Memory B cell (primary cell): ENCODE measurements at regions not wholly inside any gene's neighbourhood (a gene's known extent, or its start where the extent isn't known, plus 50 kb on each side); places are given as distances from the start of the nearest gene placed in this dataset.
"Not testable (repeated sequence)": the region's sequence is repeated elsewhere in the genome, so short reads cannot be mapped to it uniquely, and the experiment has no call there.

Experiments used
- ATAC-seq: fragments of 150-1000 bp; cut with Tn5 transposase; 2 replicates; pipeline ENCODE4 v1.10.0; 2021; ENCODE audit warnings: low read depth, mild to moderate bottlenecking, moderate library complexity
- DNase-seq, 2 donors: peaks; one replicate each; pipeline ENCODE4 v3.0.0; 2022; ENCODE audit warnings: low spot score in 2 of 2
- H3K27ac Mint-ChIP-seq: one replicate; pipeline ENCODE4 v1.8.0; 2022; ENCODE audit warnings: mild to moderate bottlenecking, moderate library complexity, mixed read lengths
- H3K27me3 Mint-ChIP-seq: one replicate; pipeline ENCODE4 v1.8.0; 2022; ENCODE audit warnings: mixed read lengths
- H3K36me3 Mint-ChIP-seq: one replicate; pipeline ENCODE4 v1.8.0; 2022; ENCODE audit warnings: mild to moderate bottlenecking, mixed read lengths
- H3K4me1 Mint-ChIP-seq: one replicate; pipeline ENCODE4 v1.8.0; 2022; ENCODE audit warnings: mixed read lengths
- H3K4me3 Mint-ChIP-seq: one replicate; pipeline ENCODE4 v1.8.0; 2022; ENCODE audit warnings: mild to moderate bottlenecking, moderate library complexity, mixed read lengths
- H3K9me3 Mint-ChIP-seq: one replicate; pipeline ENCODE4 v1.8.0; 2022; ENCODE audit warnings: mixed read lengths

GRCh38 chr1:234818040-234818387 lies 208.0 kb upstream of the IRF2BP2 start:
- H3K27me3 Mint-ChIP-seq, H3K4me3 Mint-ChIP-seq, H3K36me3 Mint-ChIP-seq, H3K4me1 Mint-ChIP-seq, H3K27ac Mint-ChIP-seq, ATAC-seq, DNase-seq, H3K9me3 Mint-ChIP-seq: not testable (repeated sequence)

- not testable (repeated sequence) for H3K27me3 Mint-ChIP-seq, H3K4me3 Mint-ChIP-seq, H3K36me3 Mint-ChIP-seq, H3K4me1 Mint-ChIP-seq, H3K27ac Mint-ChIP-seq, ATAC-seq, DNase-seq, H3K9me3 Mint-ChIP-seq
Observed at GRCh38 chr1:234817313-234818039, 207.5 kb upstream of the IRF2BP2 start.

DNA sequence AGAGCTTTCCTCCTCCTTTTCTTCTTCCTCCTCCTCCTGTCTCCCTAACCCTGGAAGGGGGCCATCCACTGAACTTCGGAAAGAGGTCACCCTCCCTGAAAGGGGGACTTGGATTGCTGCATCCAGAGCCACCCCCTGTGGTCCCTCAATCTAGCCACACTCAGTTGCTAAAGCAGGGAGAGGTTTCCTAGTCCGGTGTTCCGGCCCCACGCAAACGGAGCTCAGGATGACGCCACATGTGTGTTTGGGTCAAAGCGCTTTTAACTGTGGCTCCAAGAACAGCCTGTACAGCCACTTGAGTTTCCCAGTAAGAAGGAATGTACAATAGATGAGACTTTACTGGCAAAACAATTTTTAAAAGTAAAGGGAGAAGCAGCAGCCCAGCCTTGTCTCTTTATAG lies 206.9 kb upstream of the IRF2BP2 start:
- H3K9me3 Mint-ChIP-seq, H3K4me1 Mint-ChIP-seq: not testable (repeated sequence)

GRCh38 chr1:234816186-234816851 lies 206.3 kb upstream of the IRF2BP2 start:
- not testable (repeated sequence) for DNase-seq

More for the DNA sequence above, 206.9 kb upstream of the IRF2BP2 start:
- H3K4me3 Mint-ChIP-seq, H3K36me3 Mint-ChIP-seq, H3K27ac Mint-ChIP-seq, ATAC-seq, H3K27me3 Mint-ChIP-seq, DNase-seq: not testable (repeated sequence)

DNA sequence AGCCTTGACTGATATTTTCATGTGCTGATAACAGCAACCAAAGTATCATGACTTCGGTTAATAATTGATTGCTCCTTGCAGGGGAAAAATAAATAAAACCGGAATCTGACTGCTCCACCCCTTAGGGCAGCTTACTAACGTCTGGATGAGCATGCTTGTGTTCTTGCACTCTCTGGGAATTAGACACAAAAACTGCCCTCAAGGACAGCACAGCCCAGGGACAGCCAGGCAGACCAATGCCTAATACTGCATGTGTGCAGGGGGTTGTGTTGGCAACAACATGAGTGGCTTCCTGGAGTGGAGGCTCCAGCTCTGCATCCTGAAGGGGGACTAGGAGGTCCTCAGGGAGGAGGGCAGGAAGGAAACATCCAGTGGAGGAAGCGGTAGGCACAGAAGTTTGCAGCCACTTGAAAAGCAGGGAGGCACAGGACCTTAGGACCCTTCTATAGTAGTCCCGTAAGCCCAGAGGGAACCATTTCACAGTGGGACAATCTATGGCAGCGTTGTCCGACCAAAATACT lies 205.4 kb upstream of the IRF2BP2 start:
- not testable (repeated sequence) for H3K27me3 Mint-ChIP-seq, DNase-seq, H3K4me3 Mint-ChIP-seq, H3K4me1 Mint-ChIP-seq, H3K9me3 Mint-ChIP-seq, H3K36me3 Mint-ChIP-seq, H3K27ac Mint-ChIP-seq, ATAC-seq

More at GRCh38 chr1:234816186-234816851, 206.3 kb upstream of the IRF2BP2 start:
- not testable (repeated sequence) for H3K27me3 Mint-ChIP-seq, H3K36me3 Mint-ChIP-seq, H3K9me3 Mint-ChIP-seq, H3K27ac Mint-ChIP-seq, H3K4me3 Mint-ChIP-seq, H3K4me1 Mint-ChIP-seq, ATAC-seq

GRCh38 chr1:234814235-234814634 lies 204.3 kb upstream of the IRF2BP2 start:
- H3K4me1 Mint-ChIP-seq, H3K36me3 Mint-ChIP-seq, DNase-seq, ATAC-seq, H3K27ac Mint-ChIP-seq, H3K4me3 Mint-ChIP-seq, H3K9me3 Mint-ChIP-seq, H3K27me3 Mint-ChIP-seq: not testable (repeated sequence)

- not testable (repeated sequence) for ATAC-seq, H3K4me1 Mint-ChIP-seq, H3K9me3 Mint-ChIP-seq, DNase-seq, H3K36me3 Mint-ChIP-seq, H3K4me3 Mint-ChIP-seq, H3K27ac Mint-ChIP-seq, H3K27me3 Mint-ChIP-seq
Observed at GRCh38 chr1:234811824-234812223, 201.8 kb upstream of the IRF2BP2 start.

DNA sequence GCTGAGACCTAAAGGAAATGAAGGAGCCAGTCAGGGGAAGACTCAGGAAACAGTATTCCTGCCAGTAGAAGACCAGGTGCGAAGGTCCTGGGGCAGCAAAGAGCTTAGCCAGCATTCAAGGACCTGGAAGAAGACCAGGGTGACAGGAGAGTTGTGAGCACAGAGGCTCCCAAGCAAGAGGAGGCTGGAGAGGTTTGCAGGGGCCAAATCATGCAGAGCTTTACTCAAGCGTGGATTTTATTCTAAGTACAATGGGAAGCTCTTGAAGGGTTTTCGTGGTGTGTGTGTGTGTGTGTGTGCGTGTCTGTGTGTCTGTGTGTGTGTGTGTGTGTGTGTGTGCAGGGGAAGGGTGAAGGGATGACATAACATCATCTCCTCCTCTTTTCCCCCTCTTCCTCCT lies 200.7 kb upstream of the IRF2BP2 start:
- ATAC-seq, DNase-seq, H3K27ac Mint-ChIP-seq, H3K36me3 Mint-ChIP-seq, H3K4me3 Mint-ChIP-seq, H3K9me3 Mint-ChIP-seq, H3K27me3 Mint-ChIP-seq, H3K4me1 Mint-ChIP-seq: not testable (repeated sequence)

- not testable (repeated sequence) for H3K27ac Mint-ChIP-seq
Observed at GRCh38 chr1:234809854-234810245, 199.9 kb upstream of the IRF2BP2 start.

DNA sequence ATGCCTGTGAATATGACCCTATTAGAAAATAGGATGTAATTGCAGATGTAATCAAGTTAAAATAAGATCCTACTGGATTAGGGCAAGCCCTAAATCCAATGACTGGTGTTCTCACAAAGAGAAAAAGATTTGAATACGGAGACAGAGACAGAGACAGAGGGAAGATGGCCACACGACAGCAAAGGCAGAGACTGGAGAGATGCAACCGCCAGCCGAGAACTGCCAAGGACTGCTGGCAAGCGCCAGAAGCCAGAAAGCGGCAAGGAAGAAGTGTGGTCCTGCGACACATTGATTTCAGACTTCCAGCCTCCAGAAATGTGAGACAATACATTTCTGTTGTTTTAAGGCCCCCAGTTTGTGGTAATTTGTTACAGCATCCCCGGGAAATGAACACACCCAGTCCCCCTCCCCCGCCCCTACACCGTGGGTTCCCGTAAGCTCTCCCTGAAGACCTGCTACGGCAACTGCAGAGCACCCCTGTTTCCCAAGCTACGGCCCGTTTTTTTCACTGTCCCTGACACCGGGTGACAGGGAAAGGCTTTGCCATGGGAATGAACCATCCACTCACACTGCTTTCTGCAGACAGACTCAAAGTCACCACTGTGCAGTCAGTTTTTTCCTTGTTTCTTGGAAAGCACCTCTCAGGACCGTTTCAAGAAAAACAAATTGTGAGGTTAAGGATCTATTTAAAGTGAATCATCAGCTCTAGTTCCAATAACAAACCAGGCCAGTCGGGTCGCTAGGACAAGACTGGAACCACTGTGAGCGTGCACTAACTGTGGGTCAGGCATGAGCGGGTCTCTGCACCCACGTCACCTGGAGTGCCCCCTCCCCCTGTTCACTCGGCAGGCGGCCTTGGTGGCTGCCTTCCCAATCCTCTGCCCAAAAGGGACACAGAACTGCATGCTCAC lies 199.2 kb upstream of the IRF2BP2 start:
- H3K9me3 Mint-ChIP-seq, H3K27ac Mint-ChIP-seq, H3K4me3 Mint-ChIP-seq, H3K36me3 Mint-ChIP-seq, ATAC-seq, H3K27me3 Mint-ChIP-seq, H3K4me1 Mint-ChIP-seq, DNase-seq: not testable (repeated sequence)

More at GRCh38 chr1:234809854-234810245, 199.9 kb upstream of the IRF2BP2 start:
- H3K36me3 Mint-ChIP-seq, DNase-seq, ATAC-seq, H3K27me3 Mint-ChIP-seq, H3K9me3 Mint-ChIP-seq, H3K4me1 Mint-ChIP-seq, H3K4me3 Mint-ChIP-seq: not testable (repeated sequence)

GRCh38 chr1:234808459-234808858 lies 198.5 kb upstream of the IRF2BP2 start:
- not testable (repeated sequence) for ATAC-seq, H3K36me3 Mint-ChIP-seq, DNase-seq, H3K9me3 Mint-ChIP-seq, H3K4me1 Mint-ChIP-seq, H3K4me3 Mint-ChIP-seq, H3K27ac Mint-ChIP-seq, H3K27me3 Mint-ChIP-seq

- not testable (repeated sequence) for H3K36me3 Mint-ChIP-seq, H3K9me3 Mint-ChIP-seq, H3K27me3 Mint-ChIP-seq, H3K27ac Mint-ChIP-seq, H3K4me1 Mint-ChIP-seq, DNase-seq, ATAC-seq, H3K4me3 Mint-ChIP-seq
Observed at GRCh38 chr1:234807705-234808104, 197.7 kb upstream of the IRF2BP2 start.

GRCh38 chr1:234802586-234802985 lies 192.6 kb upstream of the IRF2BP2 start:
- not testable (repeated sequence) for ATAC-seq, DNase-seq, H3K4me3 Mint-ChIP-seq, H3K4me1 Mint-ChIP-seq, H3K27ac Mint-ChIP-seq, H3K36me3 Mint-ChIP-seq, H3K9me3 Mint-ChIP-seq, H3K27me3 Mint-ChIP-seq

- H3K9me3 Mint-ChIP-seq, ATAC-seq, H3K27ac Mint-ChIP-seq, H3K27me3 Mint-ChIP-seq, H3K4me3 Mint-ChIP-seq, H3K36me3 Mint-ChIP-seq, H3K4me1 Mint-ChIP-seq, DNase-seq: not testable (repeated sequence)
Observed at GRCh38 chr1:234801636-234802035, 191.7 kb upstream of the IRF2BP2 start.
